Adrenal gland (tissue), 5 donors: ENCODE measurements at regions not wholly inside any gene's neighbourhood (a gene's known extent, or its start where the extent isn't known, plus 50 kb on each side); places are given as distances from the start of the nearest gene placed in this dataset.

Source experiments
- POLR2A ChIP-seq, 2 donors: fragments of 450-650 bp; IDR thresholded peaks; one replicate each; pipeline ENCODE4 v1.6.1; 2017; ENCODE audit warnings: antibody characterized with exemption in 2 of 2, mild to moderate bottlenecking in 2 of 2, moderate library complexity in 1 of 2
- TF ChIP-seq, protein P1 (sequence below), 6 experiments: fragments of 450-650 bp in 4 of 6; fragments of 200-600 bp in 2 of 6; sonication (generic) in 1 of 6; IDR thresholded peaks; 1 replicate in 5 of 6; 2 replicates in 1 of 6; pipeline versions ENCODE4 v1.5.1 to v1.8.0; 2016 to 2021; ENCODE audit warnings: antibody characterized with exemption in 6 of 6, mild to moderate bottlenecking in 2 of 6, moderate library complexity in 1 of 6
- donor health status: DM: no; HTN: no; CAD: no.

DNA sequence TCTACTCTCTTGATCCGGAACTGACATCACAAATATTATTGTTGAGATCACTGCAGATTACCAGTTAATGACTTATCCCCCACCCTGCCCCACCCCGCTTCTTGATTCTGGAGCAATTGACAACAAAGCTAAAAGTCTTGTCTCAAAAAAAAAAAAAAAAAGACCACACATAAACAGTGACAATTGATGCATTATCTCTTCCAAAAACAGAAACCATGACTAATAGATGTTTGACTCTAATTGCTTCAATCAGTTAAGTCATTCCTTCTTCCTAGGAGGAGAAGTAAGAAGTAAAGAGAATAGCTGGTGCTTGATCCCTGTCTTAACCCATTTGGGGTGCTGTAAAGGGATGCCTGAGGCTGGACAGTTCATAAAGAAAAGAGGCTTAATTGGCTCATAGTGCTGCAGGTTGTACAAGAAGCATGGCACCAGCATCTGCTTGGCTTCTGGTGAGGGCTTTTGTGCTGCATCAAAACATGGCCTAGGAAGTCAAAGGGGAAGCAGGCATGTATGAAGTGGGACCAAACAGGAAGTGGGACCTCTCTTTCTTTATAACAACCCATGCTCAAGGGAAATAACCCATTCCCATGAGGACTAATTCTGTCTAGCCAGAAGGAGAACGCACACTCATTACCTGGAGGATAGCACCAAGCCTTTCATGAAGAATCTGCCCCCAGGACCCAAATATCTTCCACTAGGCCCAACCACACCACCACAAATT, 158.7 kb downstream of the TMEM167A start:
- no peak for TF ChIP-seq POLR2A (IDR thresholded peaks at IDR 0.05)
- TF ChIP-seq, protein P1, sequence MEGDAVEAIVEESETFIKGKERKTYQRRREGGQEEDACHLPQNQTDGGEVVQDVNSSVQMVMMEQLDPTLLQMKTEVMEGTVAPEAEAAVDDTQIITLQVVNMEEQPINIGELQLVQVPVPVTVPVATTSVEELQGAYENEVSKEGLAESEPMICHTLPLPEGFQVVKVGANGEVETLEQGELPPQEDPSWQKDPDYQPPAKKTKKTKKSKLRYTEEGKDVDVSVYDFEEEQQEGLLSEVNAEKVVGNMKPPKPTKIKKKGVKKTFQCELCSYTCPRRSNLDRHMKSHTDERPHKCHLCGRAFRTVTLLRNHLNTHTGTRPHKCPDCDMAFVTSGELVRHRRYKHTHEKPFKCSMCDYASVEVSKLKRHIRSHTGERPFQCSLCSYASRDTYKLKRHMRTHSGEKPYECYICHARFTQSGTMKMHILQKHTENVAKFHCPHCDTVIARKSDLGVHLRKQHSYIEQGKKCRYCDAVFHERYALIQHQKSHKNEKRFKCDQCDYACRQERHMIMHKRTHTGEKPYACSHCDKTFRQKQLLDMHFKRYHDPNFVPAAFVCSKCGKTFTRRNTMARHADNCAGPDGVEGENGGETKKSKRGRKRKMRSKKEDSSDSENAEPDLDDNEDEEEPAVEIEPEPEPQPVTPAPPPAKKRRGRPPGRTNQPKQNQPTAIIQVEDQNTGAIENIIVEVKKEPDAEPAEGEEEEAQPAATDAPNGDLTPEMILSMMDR (IDR thresholded peaks at IDR 0.05) = no peak
